GM19463 (cell line): ENCODE measurements at regions not wholly inside any gene's neighbourhood (a gene's known extent, or its start where the extent isn't known, plus 50 kb on each side); places are given as distances from the start of the nearest gene placed in this dataset.
"Not testable (repeated sequence)": the region's sequence is repeated elsewhere in the genome, so short reads cannot be mapped to it uniquely, and the experiment has no call there.

Source experiments
- ATAC-seq: cut with Tn5 transposase; IDR thresholded peaks from one replicate; pipeline ENCODE4 v1.9.1; 2021; ENCODE audit warnings: mild to moderate bottlenecking, moderate library complexity; ENCODE audit not compliant: unreplicated experiment

- no peak for ATAC-seq
Observed at GRCh38 chr2:78127424-78127823, 605.2 kb upstream of the LRRTM4 start.

GRCh38 chr2:78132391-78133370 lies 610.5 kb upstream of the LRRTM4 start:
- no peak for ATAC-seq

GRCh38 chr2:78145395-78145996 lies 623.3 kb upstream of the LRRTM4 start:
- ATAC-seq = no peak

GRCh38 chr2:78145997-78146722 lies 624.0 kb upstream of the LRRTM4 start:
- no peak for ATAC-seq

GRCh38 chr2:78147466-78147865 lies 625.3 kb upstream of the LRRTM4 start:
- ATAC-seq = no peak

- ATAC-seq = no peak
Observed at GRCh38 chr2:78154586-78154985, 632.4 kb upstream of the LRRTM4 start.

- ATAC-seq = no peak
Observed at GRCh38 chr2:78162202-78162601, 640.0 kb upstream of the LRRTM4 start.

GRCh38 chr2:78172157-78172556 lies 650.0 kb upstream of the LRRTM4 start:
- ATAC-seq = not testable (repeated sequence)

GRCh38 chr2:78175645-78176044 lies 653.5 kb upstream of the LRRTM4 start:
- no peak for ATAC-seq

GRCh38 chr2:78201064-78201575 lies 678.9 kb upstream of the LRRTM4 start:
- ATAC-seq = no peak

GRCh38 chr2:78202366-78202765 lies 680.2 kb upstream of the LRRTM4 start:
- no peak for ATAC-seq

GRCh38 chr2:78202986-78203670 lies 681.0 kb upstream of the LRRTM4 start:
- no peak for ATAC-seq

GRCh38 chr2:78218066-78218465 lies 695.9 kb upstream of the LRRTM4 start:
- no peak for ATAC-seq

GRCh38 chr2:78237704-78238103 lies 715.5 kb upstream of the LRRTM4 start:
- no peak for ATAC-seq

- no peak for ATAC-seq
Observed at GRCh38 chr2:78245394-78246135, 723.4 kb upstream of the LRRTM4 start.

GRCh38 chr2:78251708-78252107 lies 729.5 kb upstream of the LRRTM4 start:
- ATAC-seq = no peak

GRCh38 chr2:78260861-78261260 lies 738.7 kb upstream of the LRRTM4 start:
- no peak for ATAC-seq

GRCh38 chr2:78261454-78261853 lies 739.3 kb upstream of the LRRTM4 start:
- ATAC-seq = no peak

- ATAC-seq = not testable (repeated sequence)
Observed at GRCh38 chr2:78262089-78262488, 739.9 kb upstream of the LRRTM4 start.
